ENCODE measurements at regions not wholly inside any gene's neighbourhood (a gene's known extent, or its start where the extent isn't known, plus 50 kb on each side); places are given as distances from the start of the nearest gene placed in this dataset.
"Not testable (repeated sequence)": the region's sequence is repeated elsewhere in the genome, so short reads cannot be mapped to it uniquely, and the experiment has no call there.

GRCh38 chr14:49946320-49947141, 53.6 kb downstream of the ARF6 start:
- peak; percentile 50 for DNase-seq

GRCh38 chr14:49947506-49947905, 54.6 kb downstream of the ARF6 start:
- no peak for DNase-seq

GRCh38 chr14:49950275-49951228, 57.7 kb downstream of the ARF6 start:
- DNase-seq: no peak

GRCh38 chr14:49951229-49951607, 58.3 kb downstream of the ARF6 start:
- no peak for DNase-seq

- no peak for DNase-seq
These were observed 58.9 kb downstream of the ARF6 start for GRCh38 chr14:49951691-49952345.

- no peak for DNase-seq
These were observed 60.3 kb downstream of the ARF6 start for GRCh38 chr14:49953196-49953595.

GRCh38 chr14:49954171-49954631, 61.3 kb downstream of the ARF6 start:
- DNase-seq: no peak

GRCh38 chr14:49955024-49955423, 62.1 kb downstream of the ARF6 start:
- no peak for DNase-seq

- no peak for DNase-seq
These were observed 64.4 kb downstream of the ARF6 start for GRCh38 chr14:49957089-49957852.

GRCh38 chr14:49959822-49960408, 67.0 kb downstream of the ARF6 start:
- peak; percentile 32 for DNase-seq

- no peak for DNase-seq
These were observed 67.6 kb downstream of the ARF6 start for GRCh38 chr14:49960453-49960852.

GRCh38 chr14:49961270-49962222, 68.7 kb downstream of the ARF6 start:
- DNase-seq: peak; percentile 32

GRCh38 chr14:49962621-49963020, 69.7 kb downstream of the ARF6 start:
- DNase-seq: peak; percentile 85

- DNase-seq: not testable (repeated sequence)
These were observed 72.3 kb downstream of the ARF6 start for GRCh38 chr14:49965068-49965651.

- DNase-seq: no peak
These were observed 73.5 kb downstream of the ARF6 start for GRCh38 chr14:49966304-49966809.

- DNase-seq: no peak
These were observed 74.2 kb downstream of the ARF6 start for GRCh38 chr14:49966971-49967630.

- no peak for DNase-seq
These were observed 77.1 kb downstream of the ARF6 start for GRCh38 chr14:49969961-49970360.

- DNase-seq: no peak
These were observed 77.7 kb downstream of the ARF6 start for GRCh38 chr14:49970474-49971147.
